ENCODE measurements at regions not wholly inside any gene's neighbourhood (a gene's known extent, or its start where the extent isn't known, plus 50 kb on each side); places are given as distances from the start of the nearest gene placed in this dataset.

GRCh38 chr9:109868722-109869121 is 88.7 kb downstream of the PALM2AKAP2 start:
- Histone ChIP-seq H3K36me3 (no peaks in the 10 kb centered on the region), H3K4me1 (peaks cover 0 to 35% of the 10 kb centered on the region in 2 donors), H3K27me3 (no peaks in the 10 kb centered on the region), H3K4me3 (no peak overlapping the region), H3K27ac (peak overlapping the region; percentile 72 to 94), H3K9me3 (no peaks in the 10 kb centered on the region)
- TF ChIP-seq CTCF (IDR thresholded peaks at IDR 0.05): no peak
- no peak for DNase-seq (ENCODE audit: low spot score)

GRCh38 chr9:109870365-109870764 is 90.4 kb downstream of the PALM2AKAP2 start:
- Histone ChIP-seq H3K4me1 (peaks cover 0 to 29% of the 10 kb centered on the region in 2 donors), H3K4me3 (no peak overlapping the region), H3K27ac (peak overlapping the region; percentile 72 to 94), H3K27me3 (no peaks in the 10 kb centered on the region), H3K36me3 (no peaks in the 10 kb centered on the region), H3K9me3 (no peaks in the 10 kb centered on the region)
- TF ChIP-seq CTCF (IDR thresholded peaks at IDR 0.05): no peak
- DNase-seq (ENCODE audit: low spot score): no peak

GRCh38 chr9:109872901-109873300 is 92.9 kb downstream of the PALM2AKAP2 start:
- Histone ChIP-seq H3K9me3 (no peaks in the 10 kb centered on the region), H3K27me3 (no peaks in the 10 kb centered on the region), H3K4me3 (no peak overlapping the region), H3K36me3 (no peaks in the 10 kb centered on the region), H3K27ac (peak overlapping the region in 1 of 2 donors; percentile 51), H3K4me1 (peaks cover 0 to 12% of the 10 kb centered on the region in 2 donors)
- TF ChIP-seq CTCF (IDR thresholded peaks at IDR 0.05): no peak
- no peak for DNase-seq (ENCODE audit: low spot score)

- Histone ChIP-seq H3K36me3 (no peaks in the 10 kb centered on the region), H3K4me3 (no peak overlapping the region), H3K9me3 (no peaks in the 10 kb centered on the region), H3K27me3 (no peaks in the 10 kb centered on the region), H3K27ac (no peak overlapping the region), H3K4me1 (no peaks in the 10 kb centered on the region)
- no peak for DNase-seq (ENCODE audit: low spot score)
- TF ChIP-seq CTCF (IDR thresholded peaks at IDR 0.05): no peak
Observed at GRCh38 chr9:109875495-109876129, 95.6 kb downstream of the PALM2AKAP2 start.

- Histone ChIP-seq H3K4me1 (peaks cover 0 to 10% of the 10 kb centered on the region in 2 donors), H3K27ac (no peak overlapping the region), H3K4me3 (no peak overlapping the region), H3K9me3 (no peaks in the 10 kb centered on the region), H3K36me3 (peaks cover 20% of the 10 kb centered on the region), H3K27me3 (no peaks in the 10 kb centered on the region)
- TF ChIP-seq CTCF (IDR thresholded peaks at IDR 0.05): peak; percentile 49 to 61
- DNase-seq (ENCODE audit: low spot score): no peak
Observed at GRCh38 chr9:109880276-109881169, 100.5 kb downstream of the PALM2AKAP2 start.
